GM21447 (cell line): ENCODE measurements at regions not wholly inside any gene's neighbourhood (a gene's known extent, or its start where the extent isn't known, plus 50 kb on each side); places are given as distances from the start of the nearest gene placed in this dataset.
"Not testable (repeated sequence)": the region's sequence is repeated elsewhere in the genome, so short reads cannot be mapped to it uniquely, and the experiment has no call there.

Experiments used
- ATAC-seq: cut with Tn5 transposase; IDR thresholded peaks from one replicate; pipeline ENCODE4 v1.9.1; 2021; ENCODE audit not compliant: unreplicated experiment

- no peak for ATAC-seq
These were observed 172.3 kb upstream of the ADCY1 start for GRCh38 chr7:45401851-45402250.

GRCh38 chr7:45402480-45403218 lies 171.5 kb upstream of the ADCY1 start:
- no peak for ATAC-seq

DNA sequence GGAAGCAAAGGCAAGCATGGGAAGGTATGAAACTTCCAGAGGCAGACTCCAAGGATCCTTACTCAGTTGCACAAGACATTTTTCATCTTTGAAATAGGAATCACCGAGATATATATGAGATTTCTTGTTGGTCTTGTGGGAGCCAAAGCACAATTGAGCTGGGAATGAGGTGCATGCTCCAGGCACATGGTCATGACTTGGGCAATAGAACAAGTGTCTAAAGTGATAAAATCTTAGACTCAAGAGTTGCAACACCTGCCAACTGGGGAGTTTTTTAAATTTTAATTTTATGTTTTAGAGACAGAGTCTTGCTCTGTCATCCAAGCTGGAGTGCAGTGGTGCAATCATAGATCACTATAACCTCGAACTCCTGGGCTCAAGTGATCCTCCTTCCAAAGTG lies 169.5 kb upstream of the ADCY1 start:
- ATAC-seq: no peak

- ATAC-seq: no peak
These were observed 166.3 kb upstream of the ADCY1 start for GRCh38 chr7:45407730-45408408.

DNA sequence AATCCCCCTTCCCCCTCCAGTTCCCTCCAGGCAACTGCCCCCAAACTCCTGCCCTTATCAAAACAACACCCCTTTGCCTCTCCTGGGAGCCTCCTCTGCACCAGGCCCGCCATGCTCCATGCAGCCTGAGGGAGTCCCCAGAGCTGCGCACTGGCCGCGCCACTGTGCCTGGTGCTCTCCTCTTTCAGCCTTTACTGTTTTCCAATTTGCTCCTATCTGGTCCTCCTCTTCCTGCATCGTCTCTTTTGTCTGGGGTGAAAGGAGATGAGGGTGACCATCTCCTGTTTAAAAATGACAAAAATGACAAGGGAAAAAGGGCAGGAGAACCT lies 165.8 kb upstream of the ADCY1 start:
- no peak for ATAC-seq

GRCh38 chr7:45410893-45411292 lies 163.3 kb upstream of the ADCY1 start:
- ATAC-seq: no peak

GRCh38 chr7:45413419-45413818 lies 160.7 kb upstream of the ADCY1 start:
- no peak for ATAC-seq

- no peak for ATAC-seq
These were observed 159.9 kb upstream of the ADCY1 start for GRCh38 chr7:45414226-45414625.

DNA sequence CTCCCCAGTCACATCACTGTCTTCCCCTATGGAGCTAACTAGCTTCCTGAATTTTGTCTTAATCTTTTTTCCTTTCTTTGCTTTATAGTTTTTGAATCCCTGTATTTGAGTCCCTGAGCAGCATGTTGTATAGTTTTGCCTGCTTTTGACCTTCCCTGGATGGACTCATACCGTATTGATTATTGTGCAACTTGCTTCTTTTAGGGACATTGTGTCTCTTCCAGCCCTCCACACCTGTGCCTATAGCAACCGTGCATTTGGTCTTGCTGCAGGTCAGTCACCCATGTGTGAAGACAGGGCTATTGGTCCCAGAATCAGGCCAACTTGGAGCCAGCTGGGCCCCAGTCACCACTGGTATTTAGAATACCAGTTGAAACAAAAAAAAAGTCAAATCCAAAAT lies 158.9 kb upstream of the ADCY1 start:
- no peak for ATAC-seq

GRCh38 chr7:45416846-45417245 lies 157.3 kb upstream of the ADCY1 start:
- no peak for ATAC-seq

DNA sequence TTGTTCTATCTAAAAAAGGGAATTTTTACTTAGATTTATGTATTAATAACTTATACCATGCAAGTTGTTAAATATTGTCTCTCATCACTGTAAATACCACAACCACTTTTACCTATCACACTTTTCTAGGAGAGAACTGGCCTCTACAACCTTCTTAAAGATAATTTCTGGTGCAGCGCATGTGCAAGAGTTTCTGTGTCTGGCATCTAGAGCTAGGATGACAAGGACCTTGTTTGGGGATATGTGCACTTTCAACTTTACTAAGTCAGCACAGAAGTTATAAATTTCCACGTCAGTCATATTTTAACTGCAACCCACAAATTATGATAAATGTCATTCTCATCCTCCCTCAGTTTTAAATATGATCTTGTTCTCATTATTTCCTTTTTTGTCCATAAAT lies 156.9 kb upstream of the ADCY1 start:
- no peak for ATAC-seq

DNA sequence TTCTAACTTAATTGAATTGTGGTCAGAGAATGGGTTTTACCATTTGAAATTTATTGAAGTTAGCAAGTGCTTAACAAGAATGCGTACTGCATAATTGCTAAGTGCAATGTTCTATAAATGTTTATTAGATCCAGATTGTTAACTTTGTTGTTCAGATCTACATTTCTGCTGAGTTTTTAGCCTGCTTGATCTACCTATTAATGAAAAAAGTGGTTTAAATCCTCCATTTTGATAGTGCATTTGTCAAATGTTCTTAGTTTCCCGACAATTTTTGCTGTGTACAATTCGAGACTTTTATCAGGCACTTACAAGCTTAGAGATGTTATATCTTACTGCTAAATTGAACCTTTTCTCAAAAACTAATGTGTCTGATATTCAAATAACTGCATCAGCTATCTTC lies 156.4 kb upstream of the ADCY1 start:
- no peak for ATAC-seq

DNA sequence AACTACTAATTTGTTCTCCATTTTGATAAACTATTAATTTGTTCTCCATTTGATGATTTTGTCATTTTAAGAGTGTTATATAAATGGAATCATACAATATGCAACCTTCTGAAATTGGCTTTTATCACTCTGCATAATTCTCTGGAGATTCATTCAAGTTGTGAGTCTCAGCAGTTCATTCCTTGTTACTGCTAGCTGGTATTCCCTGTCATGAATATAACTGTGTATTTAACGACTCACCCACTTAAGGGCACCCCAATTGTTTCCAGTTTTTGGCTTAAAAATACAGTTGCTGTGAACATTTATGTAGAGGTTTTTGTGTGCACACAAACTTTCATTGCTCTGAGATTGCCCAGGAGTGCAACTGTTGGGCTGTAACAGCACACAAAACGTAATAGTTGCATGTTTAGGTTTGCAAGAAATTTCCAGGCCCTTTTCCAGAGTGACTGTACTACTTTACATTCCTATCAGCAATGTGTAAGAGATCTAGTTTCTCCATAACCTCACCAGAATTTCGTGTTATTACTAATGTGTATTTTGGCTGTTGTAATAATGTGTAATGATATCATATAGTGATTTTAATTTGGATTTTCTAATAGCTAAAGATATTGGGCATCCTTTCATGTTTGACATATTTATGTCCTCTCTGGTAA lies 153.2 kb upstream of the ADCY1 start:
- ATAC-seq: no peak

GRCh38 chr7:45421806-45422205 lies 152.4 kb upstream of the ADCY1 start:
- no peak for ATAC-seq

GRCh38 chr7:45430397-45430796 lies 143.8 kb upstream of the ADCY1 start:
- ATAC-seq: no peak

- no peak for ATAC-seq
These were observed 139.9 kb upstream of the ADCY1 start for GRCh38 chr7:45434167-45434784.

- ATAC-seq: no peak
These were observed 139.0 kb upstream of the ADCY1 start for GRCh38 chr7:45435131-45435530.

GRCh38 chr7:45435846-45436245 lies 138.3 kb upstream of the ADCY1 start:
- no peak for ATAC-seq

DNA sequence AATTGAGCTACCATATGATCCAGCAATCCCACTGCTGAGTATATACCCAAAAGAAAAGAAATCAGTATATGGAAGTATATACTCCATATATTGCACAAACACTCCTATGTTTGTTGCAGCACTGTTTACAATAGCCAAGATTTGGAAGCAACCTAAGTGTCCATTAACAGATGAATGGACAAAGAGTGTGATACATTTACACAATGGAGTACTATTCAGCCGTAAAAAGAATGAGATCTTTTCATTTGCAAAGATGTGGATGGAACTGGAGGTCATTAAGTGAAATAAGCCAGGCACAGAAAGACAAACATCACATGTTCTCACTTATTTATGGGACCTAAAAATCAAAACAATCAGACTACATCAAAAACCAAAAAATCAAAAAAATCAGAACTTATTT lies 133.4 kb upstream of the ADCY1 start:
- not testable (repeated sequence) for ATAC-seq

DNA sequence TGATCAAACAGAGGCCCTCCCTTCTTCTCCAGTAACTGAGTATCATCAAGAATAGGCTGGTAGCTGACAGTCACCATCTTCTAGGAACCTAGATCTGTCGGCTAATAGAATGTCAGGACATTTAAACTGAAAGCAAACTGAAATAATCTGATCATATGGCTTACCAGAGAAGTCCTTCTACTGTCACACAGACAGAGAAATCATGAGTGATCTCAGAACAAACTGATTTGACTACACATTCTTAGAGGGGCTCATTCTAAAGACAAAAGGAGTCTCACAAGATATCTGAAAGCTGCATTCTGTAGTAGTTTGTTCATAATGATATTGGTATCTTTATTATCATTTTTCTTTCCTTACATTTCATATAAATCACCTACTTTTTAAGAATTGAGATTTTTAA lies 130.9 kb upstream of the ADCY1 start:
- ATAC-seq: no peak

DNA sequence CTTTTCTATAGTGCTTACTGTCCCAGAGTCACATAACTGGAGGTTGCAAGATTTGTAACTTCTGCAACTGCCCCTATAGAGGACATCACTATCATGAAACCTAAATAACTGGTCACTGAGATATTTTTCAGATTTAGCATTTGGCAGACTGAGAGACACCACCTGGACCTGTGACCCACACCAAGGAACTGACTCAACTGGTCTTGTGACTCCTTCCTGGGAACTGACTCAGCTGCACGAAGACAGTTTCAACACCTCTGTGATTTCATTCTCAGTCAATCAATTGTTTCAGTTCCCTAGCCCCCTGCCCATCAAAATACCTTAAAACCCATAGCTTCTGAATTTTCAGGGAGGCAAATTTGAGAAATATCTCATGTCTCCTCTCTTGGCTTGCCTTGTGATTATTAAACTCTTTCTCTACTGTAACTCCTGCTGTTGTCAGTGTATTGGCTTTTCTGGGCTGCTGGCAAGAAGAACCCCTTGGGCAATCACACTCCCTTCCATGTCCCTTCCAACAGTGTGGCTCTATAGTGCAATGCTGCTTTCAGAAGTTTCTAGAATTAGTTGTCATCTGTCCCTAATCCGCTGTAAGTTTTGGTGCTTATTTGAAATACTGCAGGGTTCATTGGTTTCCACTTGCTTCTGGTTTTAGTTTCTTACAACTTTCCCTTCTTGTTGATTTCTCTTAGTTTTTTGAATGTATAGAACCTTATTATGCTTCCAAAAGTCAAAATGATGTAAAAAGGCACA lies 127.8 kb upstream of the ADCY1 start:
- ATAC-seq: peak; percentile 61
